Left lung (tissue), 4 donors: ENCODE measurements at regions not wholly inside any gene's neighbourhood (a gene's known extent, or its start where the extent isn't known, plus 50 kb on each side); places are given as distances from the start of the nearest gene placed in this dataset.
"Not testable (repeated sequence)": the region's sequence is repeated elsewhere in the genome, so short reads cannot be mapped to it uniquely, and the experiment has no call there.

ENCODE experiments used
- ATAC-seq: fragments of 200-7000 bp; cut with Tn5 transposase; one replicate; pipeline ENCODE4 v1.9.1; 2020; ENCODE audit warnings: moderate library complexity
- DNase-seq, 4 donors: peaks; one replicate each; pipeline ENCODE4 v3.0.0-alpha.2; 2013 to 2020
- H3K27ac ChIP-seq, 2 donors: fragments of 200-600 bp; sonication (generic) in 1 of 2; one replicate each; pipeline versions ENCODE4 v1.5.0 to v1.8.0; 2020 to 2021
- H3K27me3 ChIP-seq, 2 donors: fragments of 200-600 bp; sonication (generic) in 1 of 2; one replicate each; pipeline versions ENCODE4 v1.5.0 to v1.8.0; 2020 to 2021
- H3K36me3 ChIP-seq, 2 donors: fragments of 200-600 bp; sonication (generic) in 1 of 2; one replicate each; pipeline versions ENCODE4 v1.5.0 to v1.8.0; 2020 to 2021
- H3K4me1 ChIP-seq, 2 donors: fragments of 200-600 bp; one replicate each; pipeline ENCODE4 v1.8.0; 2021
- H3K4me3 ChIP-seq, 2 donors: fragments of 200-600 bp; sonication (generic) in 1 of 2; one replicate each; pipeline versions ENCODE4 v1.5.0 to v1.8.0; 2020 to 2021; ENCODE audit warnings: mild to moderate bottlenecking in 1 of 2
- H3K9me3 ChIP-seq, 2 donors: fragments of 200-600 bp; sonication (generic) in 1 of 2; one replicate each; pipeline versions ENCODE4 v1.5.0 to v1.8.0; 2020 to 2021
- CTCF ChIP-seq, 2 donors: fragments of 200-600 bp; sonication (generic) in 1 of 2; IDR thresholded peaks; one replicate each; pipeline versions ENCODE4 v1.5.0 to v1.8.0; 2021; ENCODE audit warnings: antibody characterized with exemption in 2 of 2
- intact Hi-C, 2 donors: fragments of 100-400 bp; cut with DNase I; formaldehyde crosslinking; loops; one replicate each; pipeline versions ENCODE4 v1.11.2 to v1.14.2; 2022
- donor health status: DM: no; HTN: yes; CAD: no.
- donor health status: DM: no; HTN: no; CAD: no.

- Histone ChIP-seq H3K4me3 (no peak overlapping the region), H3K9me3 (peaks cover 0 to 16% of the 10 kb centered on the region in 2 donors), H3K27ac (no peak overlapping the region), H3K27me3 (no peaks in the 10 kb centered on the region), H3K36me3 (no peaks in the 10 kb centered on the region), H3K4me1 (no peaks in the 10 kb centered on the region)
- DNase-seq (no peak), ATAC-seq (no peak)
- no peak for TF ChIP-seq CTCF (IDR thresholded peaks at IDR 0.05)
- intact Hi-C loops, result no loop called here
Measured at GRCh38 chr3:194894538-194894937, 208.9 kb downstream of the FAM43A start.

GRCh38 chr3:194900854-194901522 is 215.3 kb downstream of the FAM43A start:
- TF ChIP-seq CTCF (IDR thresholded peaks at IDR 0.05), result no peak
- Histone ChIP-seq H3K27me3 (no peaks in the 10 kb centered on the region), H3K27ac (no peak overlapping the region), H3K4me1 (no peaks in the 10 kb centered on the region), H3K9me3 (peaks cover 0 to 12% of the 10 kb centered on the region in 2 donors), H3K4me3 (no peak overlapping the region), H3K36me3 (no peaks in the 10 kb centered on the region)
- DNase-seq (no peak), ATAC-seq (peak; percentile 50)
- intact Hi-C loops, result no loop called here

- DNase-seq, H3K4me3 ChIP-seq, intact Hi-C loops, ATAC-seq, H3K36me3 ChIP-seq, H3K27ac ChIP-seq, H3K4me1 ChIP-seq, H3K27me3 ChIP-seq: not testable (repeated sequence)
- peaks cover 0 to 11% of the 10 kb centered on the region in 2 donors for H3K9me3 ChIP-seq
Measured at GRCh38 chr3:194903447-194903846, 217.8 kb downstream of the FAM43A start.

GRCh38 chr3:194904999-194905398 is 219.3 kb downstream of the FAM43A start:
- H3K9me3 ChIP-seq, DNase-seq, H3K4me1 ChIP-seq, intact Hi-C loops, H3K27me3 ChIP-seq, ATAC-seq, H3K36me3 ChIP-seq, H3K4me3 ChIP-seq, H3K27ac ChIP-seq: not testable (repeated sequence)

GRCh38 chr3:194905696-194906095 is 220.0 kb downstream of the FAM43A start:
- TF ChIP-seq CTCF (IDR thresholded peaks at IDR 0.05), result no peak
- no peak overlapping the region for H3K27ac ChIP-seq

GRCh38 chr3:194906229-194906629 is 220.5 kb downstream of the FAM43A start:
- ATAC-seq, result no peak
- no peak for DNase-seq
- no peak overlapping the region for H3K4me3 ChIP-seq
- intact Hi-C loops, result no loop called here
- no peaks in the 10 kb centered on the region for H3K9me3 ChIP-seq
- no peak overlapping the region for H3K27ac ChIP-seq
- H3K4me1 ChIP-seq, result no peaks in the 10 kb centered on the region
- H3K36me3 ChIP-seq, result no peaks in the 10 kb centered on the region
- H3K27me3 ChIP-seq, result no peaks in the 10 kb centered on the region
- no peak for TF ChIP-seq CTCF (IDR thresholded peaks at IDR 0.05)

More at GRCh38 chr3:194905696-194906095, 220.0 kb downstream of the FAM43A start:
- Histone ChIP-seq H3K9me3 (no peaks in the 10 kb centered on the region), H3K27me3 (no peaks in the 10 kb centered on the region), H3K4me3 (no peak overlapping the region), H3K4me1 (no peaks in the 10 kb centered on the region), H3K36me3 (no peaks in the 10 kb centered on the region)
- DNase-seq (no peak), ATAC-seq (no peak)
- intact Hi-C loops, result no loop called here
